MG63 (cell line): ENCODE measurements at regions not wholly inside any gene's neighbourhood (a gene's known extent, or its start where the extent isn't known, plus 50 kb on each side); places are given as distances from the start of the nearest gene placed in this dataset.
"Not testable (repeated sequence)": the region's sequence is repeated elsewhere in the genome, so short reads cannot be mapped to it uniquely, and the experiment has no call there.

Source experiments
- DNase-seq: peaks from one replicate; pipeline ENCODE4 v3.0.0-alpha.2; 2020
- H3K27me3 ChIP-seq: fragments of 250-450 bp; sonication (Bioruptor Pico); 2 replicates; pipeline ENCODE4 v1.5.1; 2020; ENCODE audit warnings: mild to moderate bottlenecking, moderate library complexity
- H3K36me3 ChIP-seq: fragments of 250-450 bp; sonication (Bioruptor Pico); 2 replicates; pipeline ENCODE4 v1.5.1; 2020; ENCODE audit warnings: mild to moderate bottlenecking, moderate library complexity
- H3K4me3 ChIP-seq: fragments of 250-450 bp; sonication (Bioruptor Pico); 2 replicates; pipeline ENCODE4 v1.5.1; 2020; ENCODE audit warnings: mild to moderate bottlenecking, moderate library complexity
- H3K9me3 ChIP-seq: fragments of 250-450 bp; sonication (Bioruptor Pico); 2 replicates; pipeline ENCODE4 v1.5.1; 2020; ENCODE audit warnings: mild to moderate bottlenecking, moderate library complexity

GRCh38 chr6:27854421-27854820 is 57.8 kb downstream of the OR2B2 start:
- H3K27me3 ChIP-seq: no peaks in the 10 kb centered on the region
- no peaks in the 10 kb centered on the region for H3K9me3 ChIP-seq
- no peak for DNase-seq
- H3K4me3 ChIP-seq: no peak overlapping the region
- H3K36me3 ChIP-seq: no peaks in the 10 kb centered on the region

GRCh38 chr6:27851440-27851839 is 60.8 kb downstream of the OR2B2 start:
- DNase-seq: no peak
- Histone ChIP-seq H3K27me3 (no peaks in the 10 kb centered on the region), H3K36me3 (no peaks in the 10 kb centered on the region), H3K9me3 (no peaks in the 10 kb centered on the region), H3K4me3 (no peak overlapping the region)

- H3K27me3 ChIP-seq, H3K4me3 ChIP-seq, H3K36me3 ChIP-seq, H3K9me3 ChIP-seq, DNase-seq: not testable (repeated sequence)
Measured at GRCh38 chr6:27849001-27849400, 63.2 kb downstream of the OR2B2 start.

- no peak for DNase-seq
- Histone ChIP-seq H3K9me3 (no peaks in the 10 kb centered on the region), H3K36me3 (no peaks in the 10 kb centered on the region; the same call in none of the 2 replicates), H3K27me3 (no peaks in the 10 kb centered on the region), H3K4me3 (no peak overlapping the region)
Measured at GRCh38 chr6:27847706-27848105, 64.5 kb downstream of the OR2B2 start.

- Histone ChIP-seq H3K27me3 (no peaks in the 10 kb centered on the region), H3K4me3 (peak overlapping the region; percentile 87), H3K9me3 (no peaks in the 10 kb centered on the region), H3K36me3 (peaks cover 19% of the 10 kb centered on the region)
- no peak for DNase-seq
Measured at GRCh38 chr6:27840572-27840971, 71.6 kb downstream of the OR2B2 start.

- Histone ChIP-seq H3K36me3 (peaks cover 26% of the 10 kb centered on the region), H3K9me3 (no peaks in the 10 kb centered on the region), H3K27me3 (no peaks in the 10 kb centered on the region), H3K4me3 (peak overlapping the region; percentile 87)
- peak; percentile 100 for DNase-seq
Measured at GRCh38 chr6:27839626-27840475, 72.3 kb downstream of the OR2B2 start.

- no peaks in the 10 kb centered on the region for H3K27me3 ChIP-seq
- peaks cover 29% of the 10 kb centered on the region for H3K36me3 ChIP-seq
- H3K4me3 ChIP-seq: peak overlapping the region; percentile 87
- DNase-seq: peak; percentile 94
- no peaks in the 10 kb centered on the region for H3K9me3 ChIP-seq
Measured at GRCh38 chr6:27838945-27839625, 73.1 kb downstream of the OR2B2 start.

- H3K27me3 ChIP-seq: no peaks in the 10 kb centered on the region
- H3K9me3 ChIP-seq: no peaks in the 10 kb centered on the region
- peaks cover 33% of the 10 kb centered on the region for H3K36me3 ChIP-seq
- peak; percentile 99 for DNase-seq
- peak overlapping the region; percentile 87 for H3K4me3 ChIP-seq
Measured at GRCh38 chr6:27838058-27838944, 73.9 kb downstream of the OR2B2 start.

GRCh38 chr6:27837625-27838057 is 74.6 kb downstream of the OR2B2 start:
- no peaks in the 10 kb centered on the region for H3K9me3 ChIP-seq
- DNase-seq: no peak
- H3K27me3 ChIP-seq: no peaks in the 10 kb centered on the region
- H3K36me3 ChIP-seq: peaks cover 38% of the 10 kb centered on the region
- peak overlapping the region; percentile 87 for H3K4me3 ChIP-seq

GRCh38 chr6:27836783-27837624 is 75.2 kb downstream of the OR2B2 start:
- peak overlapping the region; percentile 87 for H3K4me3 ChIP-seq
- no peaks in the 10 kb centered on the region for H3K9me3 ChIP-seq
- peak; percentile 96 for DNase-seq
- H3K36me3 ChIP-seq: peaks cover 38% of the 10 kb centered on the region
- H3K27me3 ChIP-seq: no peaks in the 10 kb centered on the region

- H3K9me3 ChIP-seq: no peaks in the 10 kb centered on the region
- peak overlapping the region; percentile 87 for H3K4me3 ChIP-seq
- H3K36me3 ChIP-seq: peaks cover 32% of the 10 kb centered on the region
- no peak for DNase-seq
- no peaks in the 10 kb centered on the region for H3K27me3 ChIP-seq
Measured at GRCh38 chr6:27836141-27836782, 75.9 kb downstream of the OR2B2 start.

GRCh38 chr6:27834879-27835549 is 77.2 kb downstream of the OR2B2 start:
- Histone ChIP-seq H3K9me3 (no peaks in the 10 kb centered on the region), H3K27me3 (no peaks in the 10 kb centered on the region), H3K4me3 (peak overlapping the region; percentile 87; the same call in 1 of the 2 replicates), H3K36me3 (peaks cover 35% of the 10 kb centered on the region)
- DNase-seq: no peak

GRCh38 chr6:27834384-27834783 is 77.8 kb downstream of the OR2B2 start:
- Histone ChIP-seq H3K27me3 (no peaks in the 10 kb centered on the region), H3K9me3 (no peaks in the 10 kb centered on the region), H3K4me3 (no peak overlapping the region), H3K36me3 (peaks cover 35% of the 10 kb centered on the region)
- DNase-seq: no peak

GRCh38 chr6:27831434-27832081 is 80.6 kb downstream of the OR2B2 start:
- H3K9me3 ChIP-seq, H3K27me3 ChIP-seq: not testable (repeated sequence)
- H3K4me3 ChIP-seq: peak overlapping the region; percentile 82
- peaks cover 26% of the 10 kb centered on the region for H3K36me3 ChIP-seq
- DNase-seq: peak; percentile 96
